ENCODE measurements at regions not wholly inside any gene's neighbourhood (a gene's known extent, or its start where the extent isn't known, plus 50 kb on each side); places are given as distances from the start of the nearest gene placed in this dataset.
"Not testable (repeated sequence)": the region's sequence is repeated elsewhere in the genome, so short reads cannot be mapped to it uniquely, and the experiment has no call there.

GRCh38 chr15:46892621-46893160 is 824.6 kb upstream of the SEMA6D start:
- no peak for DNase-seq

GRCh38 chr15:46894644-46895043 is 822.7 kb upstream of the SEMA6D start:
- DNase-seq: no peak

GRCh38 chr15:46897266-46897665 is 820.0 kb upstream of the SEMA6D start:
- no peak for DNase-seq

- no peak for DNase-seq
Observed at GRCh38 chr15:46901001-46901400, 816.3 kb upstream of the SEMA6D start.

- no peak for DNase-seq
Observed at GRCh38 chr15:46917721-46918252, 799.5 kb upstream of the SEMA6D start.

- DNase-seq: no peak
Observed at GRCh38 chr15:46918462-46919140, 798.7 kb upstream of the SEMA6D start.

DNA sequence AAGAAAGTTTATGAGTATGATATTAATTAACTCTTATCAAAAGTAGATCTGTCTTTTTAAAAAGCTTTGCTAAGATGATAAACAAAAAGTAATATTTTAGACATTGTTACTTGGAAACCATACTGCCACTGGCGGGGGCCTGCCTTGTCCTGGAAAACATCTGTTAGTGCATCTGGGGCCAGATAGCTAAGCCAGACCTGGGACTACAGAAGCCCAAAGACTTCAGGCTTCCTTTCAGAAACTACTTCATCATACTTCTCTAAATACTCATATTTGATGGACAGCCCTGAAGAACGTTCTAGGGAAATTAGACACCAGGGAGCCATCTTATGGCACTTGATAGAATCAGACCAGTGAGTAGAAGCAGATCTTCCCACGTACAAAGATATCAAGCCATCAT is 795.4 kb upstream of the SEMA6D start:
- no peak for DNase-seq

- DNase-seq: no peak
Observed at GRCh38 chr15:46930426-46930825, 786.9 kb upstream of the SEMA6D start.

GRCh38 chr15:46933332-46933731 is 784.0 kb upstream of the SEMA6D start:
- no peak for DNase-seq

DNA sequence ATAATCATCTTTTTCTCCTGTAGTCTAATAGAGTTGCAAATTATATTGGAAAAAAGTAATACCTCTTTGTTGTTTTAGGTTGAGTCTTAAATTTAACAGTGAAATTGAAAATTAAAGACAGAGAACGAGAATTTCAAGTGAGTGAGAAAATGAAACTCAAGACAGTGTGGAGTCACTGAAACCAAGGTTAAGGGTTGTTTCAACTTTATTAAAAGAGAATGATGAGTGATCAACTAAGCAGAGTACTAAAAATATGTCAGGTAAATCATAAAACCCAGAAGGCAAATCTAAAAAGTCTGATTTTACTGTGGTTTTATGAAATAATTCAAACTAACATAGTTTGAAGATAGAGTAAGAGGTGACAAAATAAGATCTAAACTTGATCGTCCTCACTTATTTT is 782.5 kb upstream of the SEMA6D start:
- DNase-seq: no peak

DNA sequence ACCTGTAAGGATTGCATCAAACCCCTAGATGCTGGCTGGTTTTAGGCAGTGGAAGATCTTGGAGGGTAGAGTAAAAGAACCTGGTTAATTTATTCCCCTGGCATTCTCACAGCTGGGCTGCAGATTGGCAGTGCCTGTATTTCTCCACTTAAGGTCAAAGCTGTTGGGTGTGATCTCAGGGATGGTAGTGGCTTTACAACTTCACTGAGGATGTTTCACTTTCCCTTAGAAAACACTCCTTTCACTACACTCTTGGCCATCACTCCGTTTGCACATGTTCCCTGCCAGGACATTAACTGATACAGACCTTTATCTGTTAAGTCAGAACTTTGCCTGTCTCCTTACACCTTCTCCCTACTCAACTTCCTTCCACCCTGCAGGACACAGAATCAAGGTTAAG is 779.1 kb upstream of the SEMA6D start:
- no peak for DNase-seq

GRCh38 chr15:46941241-46941640 is 776.1 kb upstream of the SEMA6D start:
- DNase-seq: no peak

DNA sequence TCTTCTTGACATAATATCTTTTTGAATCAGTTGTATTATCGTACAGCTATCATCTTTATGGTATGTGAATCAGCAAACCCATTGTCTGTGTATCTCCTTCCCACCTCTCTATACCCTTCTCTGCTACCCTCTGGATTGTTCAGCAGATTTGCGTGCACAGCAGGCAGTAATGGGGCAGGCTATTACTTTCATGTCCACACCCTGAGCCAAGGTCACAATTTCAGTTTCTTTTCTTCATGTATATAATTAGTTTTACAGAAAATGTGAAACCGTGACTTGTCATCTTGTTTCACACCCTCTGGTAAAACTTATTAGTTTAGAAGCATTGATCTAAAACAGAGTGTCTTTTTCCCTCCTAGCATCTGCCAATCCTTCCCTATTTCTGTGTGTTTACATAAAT is 770.4 kb upstream of the SEMA6D start:
- DNase-seq: no peak

DNA sequence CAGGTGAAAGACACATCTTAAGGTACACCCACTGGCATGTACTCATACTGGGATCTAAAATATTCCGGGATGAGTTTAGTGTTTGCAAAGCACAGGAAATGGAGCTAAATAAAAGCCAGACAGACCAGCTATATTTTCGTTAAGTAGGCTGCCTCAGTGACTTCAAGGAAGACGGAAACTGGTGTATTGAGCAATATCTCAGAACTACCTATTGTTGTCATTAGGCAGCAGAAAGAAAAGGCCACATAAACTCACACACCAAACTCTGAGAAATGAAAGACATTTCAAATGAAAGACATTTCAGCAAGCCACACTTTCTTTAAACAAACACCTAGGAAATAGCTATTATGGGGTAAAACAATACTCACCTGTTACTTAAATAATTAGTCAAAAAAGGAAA is 761.7 kb upstream of the SEMA6D start:
- DNase-seq: no peak

DNA sequence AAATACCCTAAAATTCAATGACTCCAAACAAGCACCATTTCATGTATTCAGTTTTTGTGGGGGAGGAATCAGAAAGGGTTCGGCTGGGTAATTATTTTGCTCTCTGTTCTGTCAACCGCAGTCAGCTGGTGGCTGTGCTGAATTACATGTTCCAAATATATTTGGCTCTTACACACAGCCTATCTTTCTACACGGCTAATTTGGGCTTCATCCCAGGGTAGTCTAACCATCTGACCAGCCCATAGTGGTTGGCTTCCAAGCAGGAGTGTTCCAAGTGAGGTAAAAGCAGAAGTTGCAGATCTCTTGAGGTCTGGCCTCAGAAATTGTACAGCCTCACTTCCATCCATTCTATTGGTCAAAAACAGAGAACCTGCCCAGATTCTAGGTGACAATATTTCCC is 760.8 kb upstream of the SEMA6D start:
- DNase-seq: no peak

DNA sequence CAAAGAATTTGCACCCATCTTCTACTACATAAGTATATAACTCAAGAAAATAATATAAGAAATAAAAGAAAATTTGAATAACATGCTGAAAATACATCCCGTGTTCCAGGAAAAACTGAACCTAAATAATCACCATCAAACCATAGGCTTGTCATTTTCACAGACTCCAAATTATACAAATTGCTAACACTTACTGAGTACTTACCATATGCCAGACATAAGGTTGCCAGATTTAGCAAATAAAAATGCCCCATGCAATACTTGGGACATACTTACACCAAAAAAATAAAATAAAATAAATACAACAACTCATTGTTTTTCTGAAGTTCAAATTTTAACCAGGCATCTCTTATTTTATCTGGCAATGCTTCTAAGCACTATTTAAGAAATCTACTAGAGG is 760.4 kb upstream of the SEMA6D start:
- DNase-seq: no peak

- DNase-seq: no peak
Observed at GRCh38 chr15:46960581-46960980, 756.7 kb upstream of the SEMA6D start.

DNA sequence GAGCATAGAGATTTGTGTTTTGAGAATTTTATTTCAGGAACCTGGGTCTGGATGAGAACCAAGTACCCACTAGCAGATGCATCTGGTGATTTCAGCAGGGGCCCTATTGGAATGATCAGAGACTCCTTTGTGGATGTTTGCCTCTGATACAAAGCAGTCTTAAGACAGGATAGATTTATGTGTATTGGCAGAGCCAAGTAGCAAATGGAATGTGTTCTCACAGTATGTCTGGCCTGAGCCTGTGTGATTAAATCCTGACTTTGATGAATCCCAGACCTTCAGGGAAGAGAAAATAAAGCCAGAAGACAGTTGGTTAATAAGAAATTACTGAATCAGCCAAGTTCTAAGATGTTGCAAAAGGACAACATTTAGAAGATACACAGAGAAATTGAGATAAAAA is 755.5 kb upstream of the SEMA6D start:
- DNase-seq: no peak

GRCh38 chr15:46988055-46988454 is 729.2 kb upstream of the SEMA6D start:
- DNase-seq: not testable (repeated sequence)

- DNase-seq: no peak
Observed at GRCh38 chr15:46996359-46996758, 720.9 kb upstream of the SEMA6D start.

- DNase-seq: no peak
Observed at GRCh38 chr15:46997501-46997900, 719.8 kb upstream of the SEMA6D start.

DNA sequence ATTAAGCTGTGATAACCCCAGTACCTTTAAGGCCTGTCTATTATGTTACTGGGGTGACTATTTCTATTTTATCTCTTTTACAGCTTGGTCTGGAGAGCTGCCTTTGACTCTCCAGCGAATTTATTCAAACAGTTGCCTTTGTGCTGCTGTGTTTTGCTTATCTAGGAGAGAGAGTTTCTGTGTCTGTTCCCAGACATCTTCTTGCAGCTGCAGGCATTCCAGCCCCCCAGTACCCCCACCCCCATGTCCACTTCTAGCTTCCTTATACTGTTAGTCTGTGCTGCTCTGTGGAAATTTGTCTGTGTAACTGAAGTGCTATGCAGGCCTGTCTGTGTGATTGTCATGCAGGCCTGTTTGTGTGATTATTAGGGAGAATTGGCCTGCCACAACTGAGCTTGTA is 713.7 kb upstream of the SEMA6D start:
- DNase-seq: no peak

DNA sequence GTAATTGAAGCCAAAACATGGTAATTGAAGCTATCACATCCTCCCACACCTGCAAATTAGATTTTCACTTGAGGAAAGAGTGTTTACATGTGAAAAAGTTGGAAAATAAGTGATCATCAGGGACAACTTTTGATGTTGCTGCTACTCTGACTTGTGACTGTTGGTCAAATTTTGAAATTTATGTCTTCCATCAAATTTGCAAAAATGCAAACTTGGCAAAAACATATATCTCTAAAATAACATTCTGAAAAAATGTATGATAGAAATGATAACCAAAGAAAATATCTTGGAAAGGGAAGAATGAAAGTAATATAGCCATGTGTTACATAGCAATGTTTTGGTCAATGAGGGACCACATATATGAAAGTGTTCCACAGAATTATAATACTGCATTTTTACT is 703.9 kb upstream of the SEMA6D start:
- DNase-seq: no peak

DNA sequence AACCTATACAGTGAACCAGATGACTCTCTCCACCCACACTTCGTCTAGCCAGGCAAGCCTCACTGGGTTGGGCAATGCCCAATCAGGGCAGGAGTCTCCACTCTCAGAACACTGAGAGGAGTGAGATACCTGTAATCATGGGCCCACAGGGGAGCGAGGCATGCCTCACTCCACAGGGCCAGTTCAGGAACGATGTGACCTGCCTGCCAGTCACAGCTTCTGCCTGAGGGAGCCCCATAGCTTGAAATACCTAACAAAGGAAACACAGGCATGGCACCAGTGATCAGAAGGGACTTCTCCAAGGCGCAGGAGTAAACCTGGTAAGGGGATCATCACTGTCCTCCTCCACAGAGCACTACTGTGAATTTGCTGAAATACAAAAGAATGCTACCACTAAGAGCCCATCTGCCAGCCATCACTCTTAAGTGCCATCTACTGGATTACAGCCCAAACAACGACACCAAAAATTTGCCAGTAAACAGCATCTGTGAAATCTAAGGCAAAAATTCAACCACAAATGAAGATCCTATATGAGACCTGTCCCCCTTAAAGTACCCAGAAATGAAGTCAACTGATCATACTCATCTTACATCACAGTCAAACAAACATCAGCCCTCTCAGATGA is 689.9 kb upstream of the SEMA6D start:
- no peak for DNase-seq

All from suppressor macrophage treated with lipopolysaccharide for 1 hour (primary cell).